ENCODE measurements at regions not wholly inside any gene's neighbourhood (a gene's known extent, or its start where the extent isn't known, plus 50 kb on each side); places are given as distances from the start of the nearest gene placed in this dataset.

DNA sequence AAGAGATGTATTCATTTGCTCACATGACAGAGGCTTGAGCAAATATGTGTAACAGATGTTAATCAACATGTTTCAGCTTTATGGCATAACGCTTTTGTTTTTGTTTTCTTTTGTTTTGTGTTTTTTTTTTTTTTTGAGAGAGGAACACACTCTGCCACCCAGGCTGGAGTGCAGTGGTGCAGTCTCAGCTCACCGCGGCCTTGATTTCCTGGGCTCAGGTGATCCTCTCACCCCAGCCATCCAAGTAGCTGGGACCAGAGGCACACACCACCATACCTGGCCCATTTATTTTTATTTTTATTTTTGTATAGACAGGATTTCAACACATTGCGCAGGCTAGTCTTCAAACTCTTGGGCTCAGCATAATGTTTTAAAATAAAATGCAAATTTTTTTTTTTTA, 1504.4 kb upstream of the CADM2 start:
- Histone ChIP-seq H3K27me3 (ENCODE audit: insufficient read depth, low read length) (no peaks in the 10 kb centered on the region), H2AFZ (ENCODE audit: low read length) (no peak overlapping the region), H3F3A (ENCODE audit: insufficient read depth, low read length) (no peaks in the 10 kb centered on the region), H3K79me2 (ENCODE audit: insufficient read depth, low read length) (no peaks in the 10 kb centered on the region), H3K4me3 (ENCODE audit: low read depth, low read length, poor library complexity, severe bottlenecking) (no peak overlapping the region), H3K9me2 (ENCODE audit: low read depth, low read length) (no peaks in the 10 kb centered on the region), H3K4me1 (ENCODE audit: insufficient read depth, low read length, severe bottlenecking) (peaks cover 17% of the 10 kb centered on the region), H4K20me1 (ENCODE audit: insufficient read depth, low read length) (no peaks in the 10 kb centered on the region), H3K9me3 (ENCODE audit: low read length) (no peaks in the 10 kb centered on the region), H3K4me2 (ENCODE audit: low read length) (no peak overlapping the region), H3K27ac (ENCODE audit: low read depth, low read length, poor library complexity, severe bottlenecking) (no peak overlapping the region), H3K36me3 (ENCODE audit: insufficient read depth, low read length) (no peaks in the 10 kb centered on the region), H3K9ac (ENCODE audit: low read length) (no peak overlapping the region)
- no peak for TF ChIP-seq EZH2 (IDR thresholded peaks at IDR 0.05; ENCODE audit: borderline replicate concordance, low read length)
- no peak for TF ChIP-seq CTCF (IDR thresholded peaks at IDR 0.05; ENCODE audit: low read length)

DNA sequence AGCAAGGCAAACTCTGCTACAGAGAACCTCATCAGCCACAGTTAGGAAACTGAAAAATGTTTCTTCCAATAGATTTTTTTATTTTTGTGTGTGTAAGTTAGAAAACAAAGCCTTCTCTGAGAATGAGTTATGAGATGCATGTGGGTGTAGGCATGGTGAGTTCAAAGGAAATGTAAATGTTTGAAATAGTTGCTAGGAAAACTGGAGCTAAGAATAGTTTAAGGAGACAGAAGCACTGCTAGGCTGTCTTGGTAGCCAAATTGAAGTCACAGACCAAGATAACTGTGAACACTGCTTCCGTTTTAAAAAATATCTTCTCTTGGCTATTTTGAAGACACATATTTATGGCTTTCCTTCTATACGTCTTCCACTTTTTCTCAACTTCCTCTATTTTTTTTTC, 1501.2 kb upstream of the CADM2 start:
- no peaks in the 10 kb centered on the region for H3K79me2 ChIP-seq (ENCODE audit: insufficient read depth, low read length)
- no peaks in the 10 kb centered on the region for H3K36me3 ChIP-seq (ENCODE audit: insufficient read depth, low read length)
- H3K4me3 ChIP-seq (ENCODE audit: low read depth, low read length, poor library complexity, severe bottlenecking): no peak overlapping the region
- H3K9me2 ChIP-seq (ENCODE audit: low read depth, low read length): no peaks in the 10 kb centered on the region
- H3K4me2 ChIP-seq (ENCODE audit: low read length): no peak overlapping the region
- no peaks in the 10 kb centered on the region for H3K27me3 ChIP-seq (ENCODE audit: insufficient read depth, low read length)
- H3F3A ChIP-seq (ENCODE audit: insufficient read depth, low read length): no peaks in the 10 kb centered on the region
- no peak overlapping the region for H3K9ac ChIP-seq (ENCODE audit: low read length)
- H3K27ac ChIP-seq (ENCODE audit: low read depth, low read length, poor library complexity, severe bottlenecking): no peak overlapping the region
- peaks cover 6% of the 10 kb centered on the region for H3K4me1 ChIP-seq (ENCODE audit: insufficient read depth, low read length, severe bottlenecking)
- TF ChIP-seq CTCF (IDR thresholded peaks at IDR 0.05; ENCODE audit: low read length) (no peak), EZH2 (IDR thresholded peaks at IDR 0.05; ENCODE audit: borderline replicate concordance, low read length) (no peak)
- no peaks in the 10 kb centered on the region for H3K9me3 ChIP-seq (ENCODE audit: low read length)
- H2AFZ ChIP-seq (ENCODE audit: low read length): no peak overlapping the region
- H4K20me1 ChIP-seq (ENCODE audit: insufficient read depth, low read length): no peaks in the 10 kb centered on the region

- H3K79me2 ChIP-seq (ENCODE audit: insufficient read depth, low read length): no peaks in the 10 kb centered on the region
- H3K4me1 ChIP-seq (ENCODE audit: insufficient read depth, low read length, severe bottlenecking): peaks cover 6% of the 10 kb centered on the region
- no peaks in the 10 kb centered on the region for H3K36me3 ChIP-seq (ENCODE audit: insufficient read depth, low read length)
- H3K9me3 ChIP-seq (ENCODE audit: low read length): no peaks in the 10 kb centered on the region
- H2AFZ ChIP-seq (ENCODE audit: low read length): no peak overlapping the region
- no peaks in the 10 kb centered on the region for H3K27me3 ChIP-seq (ENCODE audit: insufficient read depth, low read length)
- H4K20me1 ChIP-seq (ENCODE audit: insufficient read depth, low read length): no peaks in the 10 kb centered on the region
- no peaks in the 10 kb centered on the region for H3K9me2 ChIP-seq (ENCODE audit: low read depth, low read length)
- TF ChIP-seq CTCF (IDR thresholded peaks at IDR 0.05; ENCODE audit: low read length) (no peak), EZH2 (IDR thresholded peaks at IDR 0.05; ENCODE audit: borderline replicate concordance, low read length) (no peak)
- H3K27ac ChIP-seq (ENCODE audit: low read depth, low read length, poor library complexity, severe bottlenecking): no peak overlapping the region
- H3K4me2 ChIP-seq (ENCODE audit: low read length): no peak overlapping the region
- no peak overlapping the region for H3K4me3 ChIP-seq (ENCODE audit: low read depth, low read length, poor library complexity, severe bottlenecking)
- H3K9ac ChIP-seq (ENCODE audit: low read length): no peak overlapping the region
- no peaks in the 10 kb centered on the region for H3F3A ChIP-seq (ENCODE audit: insufficient read depth, low read length)
These were observed 1498.7 kb upstream of the CADM2 start for GRCh38 chr3:83460052-83460451.

Measured in OCI-LY1 (cell line).